HEK293T (cell line): ENCODE measurements at regions not wholly inside any gene's neighbourhood (a gene's known extent, or its start where the extent isn't known, plus 50 kb on each side); places are given as distances from the start of the nearest gene placed in this dataset.

Experiments
- FOXM1 ChIP-seq: fragments of 450-650 bp; IDR thresholded peaks from 2 replicates; pipeline ENCODE4 v1.6.1; 2017; ENCODE audit warnings: mild to moderate bottlenecking, borderline replicate concordance
- NFRKB ChIP-seq: fragments of 450-650 bp; IDR thresholded peaks from 2 replicates; pipeline ENCODE4 v1.6.1; 2016; ENCODE audit warnings: mild to moderate bottlenecking, moderate library complexity

- no peak for TF ChIP-seq FOXM1
- TF ChIP-seq NFRKB = no peak
Observed at GRCh38 chr4:188911199-188911598, 772.0 kb downstream of the TRIML1 start.
